WI38 (cell line): ENCODE measurements at regions not wholly inside any gene's neighbourhood (a gene's known extent, or its start where the extent isn't known, plus 50 kb on each side); places are given as distances from the start of the nearest gene placed in this dataset.

Experiments used
- H3K4me3 ChIP-seq: 2 replicates; pipeline ENCODE4 v1.5.1; 2011; ENCODE audit warnings: low read depth, mild to moderate bottlenecking, control low read depth, low read length
- CTCF ChIP-seq: IDR thresholded peaks from 2 replicates; pipeline ENCODE4 v1.5.1; 2012; ENCODE audit warnings: low read depth, mild to moderate bottlenecking, control low read depth, low read length

GRCh38 chr7:19322002-19322401 is 176.8 kb upstream of the FERD3L start:
- no peak for TF ChIP-seq CTCF
- no peak overlapping the region for H3K4me3 ChIP-seq

GRCh38 chr7:19318287-19318686 is 173.1 kb upstream of the FERD3L start:
- H3K4me3 ChIP-seq = no peak overlapping the region
- TF ChIP-seq CTCF = no peak

- no peak overlapping the region for H3K4me3 ChIP-seq
- no peak for TF ChIP-seq CTCF
Observed at GRCh38 chr7:19317461-19317860, 172.2 kb upstream of the FERD3L start.

- TF ChIP-seq CTCF = no peak
- no peak overlapping the region for H3K4me3 ChIP-seq
Observed at GRCh38 chr7:19312416-19312815, 167.2 kb upstream of the FERD3L start.

GRCh38 chr7:19307554-19307953 is 162.3 kb upstream of the FERD3L start:
- H3K4me3 ChIP-seq = no peak overlapping the region
- TF ChIP-seq CTCF = no peak

- H3K4me3 ChIP-seq = no peak overlapping the region
- no peak for TF ChIP-seq CTCF
Observed at GRCh38 chr7:19305698-19306097, 160.5 kb upstream of the FERD3L start.

GRCh38 chr7:19304086-19304485 is 158.9 kb upstream of the FERD3L start:
- no peak for TF ChIP-seq CTCF

More at GRCh38 chr7:19304086-19304485, 158.9 kb upstream of the FERD3L start:
- H3K4me3 ChIP-seq = no peak overlapping the region
